Fibroblast of lung (primary cell): ENCODE measurements at regions not wholly inside any gene's neighbourhood (a gene's known extent, or its start where the extent isn't known, plus 50 kb on each side); places are given as distances from the start of the nearest gene placed in this dataset.

Experiments used
- DNase-seq, 2 donors: peaks; one replicate each; pipeline versions ENCODE4 v3.0.0 to v3.0.0-alpha.2; 2010; ENCODE audit warnings: low read depth in 2 of 2
- H2AFZ ChIP-seq: 2 replicates; pipeline ENCODE4 v1.5.1; 2012; ENCODE audit warnings: low read length, control low read depth, inconsistent platforms
- H3K27ac ChIP-seq: 2 replicates; pipeline ENCODE4 v1.5.1; 2011; ENCODE audit warnings: low read length, control low read depth; ENCODE audit not compliant: insufficient read depth
- H3K27me3 ChIP-seq: 2 replicates; pipeline ENCODE4 v1.5.1; 2011; ENCODE audit warnings: mild to moderate bottlenecking, low read length; ENCODE audit not compliant: control insufficient read depth, insufficient read depth
- H3K36me3 ChIP-seq: 2 replicates; pipeline ENCODE4 v1.5.1; 2011; ENCODE audit warnings: low read length; ENCODE audit not compliant: control insufficient read depth, insufficient read depth
- H3K4me1 ChIP-seq: 2 replicates; pipeline ENCODE4 v1.5.1; 2011; ENCODE audit warnings: low read length; ENCODE audit not compliant: control insufficient read depth, insufficient read depth; ENCODE audit errors: extremely low read depth
- H3K4me2 ChIP-seq: 2 replicates; pipeline ENCODE4 v1.5.1; 2011; ENCODE audit warnings: low read length, control low read depth; ENCODE audit not compliant: insufficient read depth; ENCODE audit errors: extremely low read depth
- H3K4me3 ChIP-seq, 4 experiments: fragments of 200-600 bp in 1 of 4; sonication (generic) in 1 of 4; replicated peaks in 1 of 4; 2 replicates each; pipeline ENCODE4 v1.5.1; 2011 to 2016; ENCODE audit warnings: low read length in 4 of 4, low read depth in 3 of 4, mild to moderate bottlenecking in 3 of 4, control low read depth in 2 of 4, inconsistent platforms in 1 of 4, mixed read lengths in 1 of 4; ENCODE audit not compliant: insufficient read depth in 1 of 4; ENCODE audit errors: control extremely low read depth in 1 of 4
- H3K79me2 ChIP-seq: 2 replicates; pipeline ENCODE4 v1.5.1; 2012; ENCODE audit warnings: mild to moderate bottlenecking, low read length, inconsistent platforms; ENCODE audit not compliant: control insufficient read depth, insufficient read depth
- H3K9ac ChIP-seq: 2 replicates; pipeline ENCODE4 v1.5.1; 2011; ENCODE audit warnings: mild to moderate bottlenecking, low read length, control low read depth; ENCODE audit not compliant: insufficient read depth
- H3K9me3 ChIP-seq: 2 replicates; pipeline ENCODE4 v1.5.1; 2012; ENCODE audit warnings: low read depth, low read length; ENCODE audit not compliant: control insufficient read depth, insufficient read depth
- H4K20me1 ChIP-seq: 2 replicates; pipeline ENCODE4 v1.5.1; 2011; ENCODE audit warnings: low read length; ENCODE audit not compliant: control insufficient read depth, insufficient read depth; ENCODE audit errors: extremely low read depth
- CTCF ChIP-seq, 2 donors: IDR thresholded peaks in 1 of 2; conservative IDR thresholded peaks in 1 of 2; 1 replicate in 1 of 2; 2 replicates in 1 of 2; pipeline ENCODE4 v1.5.1; 2011 to 2012; ENCODE audit warnings: low read length in 2 of 2, control low read depth in 1 of 2, inconsistent platforms in 1 of 2, low read depth in 1 of 2, mild to moderate bottlenecking in 1 of 2
- EZH2 ChIP-seq: IDR thresholded peaks from 2 replicates; pipeline ENCODE4 v1.5.1; 2012; ENCODE audit warnings: low read length, control low read depth, mild to moderate bottlenecking; ENCODE audit errors: missing control alignments

GRCh38 chr4:12963291-12963690, 520.8 kb downstream of the RAB28 start:
- TF ChIP-seq EZH2: no peak
- TF ChIP-seq CTCF (conservative IDR thresholded peaks at IDR 0.05 in 1 of 2, IDR thresholded peaks at IDR 0.05 in 1 of 2; ENCODE audit: low read depth in 1 of 2, low read length in 2 of 2): no peak
- H2AFZ ChIP-seq: no peak overlapping the region

GRCh38 chr4:12961713-12962112, 522.4 kb downstream of the RAB28 start:
- H3K4me3 ChIP-seq: no peak overlapping the region
- no peak overlapping the region for H2AFZ ChIP-seq
- TF ChIP-seq EZH2: no peak
- TF ChIP-seq CTCF (conservative IDR thresholded peaks at IDR 0.05 in 1 of 2, IDR thresholded peaks at IDR 0.05 in 1 of 2; ENCODE audit: low read depth in 1 of 2, low read length in 2 of 2): no peak
- H3K27ac ChIP-seq: no peak overlapping the region
- H3K9me3 ChIP-seq: no peaks in the 10 kb centered on the region
- no peak for DNase-seq
- no peak overlapping the region for H3K4me2 ChIP-seq
- H3K4me1 ChIP-seq: no peaks in the 10 kb centered on the region
- H3K9ac ChIP-seq: no peak overlapping the region
- no peaks in the 10 kb centered on the region for H4K20me1 ChIP-seq
- H3K36me3 ChIP-seq: no peaks in the 10 kb centered on the region
- no peaks in the 10 kb centered on the region for H3K79me2 ChIP-seq
- H3K27me3 ChIP-seq: no peaks in the 10 kb centered on the region

More at GRCh38 chr4:12963291-12963690, 520.8 kb downstream of the RAB28 start:
- Histone ChIP-seq H3K36me3 (no peaks in the 10 kb centered on the region), H4K20me1 (no peaks in the 10 kb centered on the region), H3K9me3 (no peaks in the 10 kb centered on the region), H3K79me2 (no peaks in the 10 kb centered on the region), H3K4me3 (no peak overlapping the region), H3K27me3 (no peaks in the 10 kb centered on the region), H3K4me2 (no peak overlapping the region), H3K9ac (no peak overlapping the region), H3K4me1 (no peaks in the 10 kb centered on the region), H3K27ac (no peak overlapping the region)
- DNase-seq: no peak

GRCh38 chr4:12958436-12958835, 525.7 kb downstream of the RAB28 start:
- no peak for TF ChIP-seq CTCF (conservative IDR thresholded peaks at IDR 0.05 in 1 of 2, IDR thresholded peaks at IDR 0.05 in 1 of 2; ENCODE audit: low read depth in 1 of 2, low read length in 2 of 2)
- no peak for TF ChIP-seq EZH2
- H3K36me3 ChIP-seq: no peaks in the 10 kb centered on the region
- H3K4me3 ChIP-seq: no peak overlapping the region
- H3K4me2 ChIP-seq: no peak overlapping the region
- no peak overlapping the region for H3K9ac ChIP-seq
- H3K27ac ChIP-seq: no peak overlapping the region
- no peaks in the 10 kb centered on the region for H3K9me3 ChIP-seq
- no peaks in the 10 kb centered on the region for H4K20me1 ChIP-seq
- H2AFZ ChIP-seq: no peak overlapping the region
- no peaks in the 10 kb centered on the region for H3K27me3 ChIP-seq
- H3K79me2 ChIP-seq: no peaks in the 10 kb centered on the region
- no peak for DNase-seq
- H3K4me1 ChIP-seq: no peaks in the 10 kb centered on the region
